Urinary bladder (tissue), 3 donors: ENCODE measurements at regions not wholly inside any gene's neighbourhood (a gene's known extent, or its start where the extent isn't known, plus 50 kb on each side); places are given as distances from the start of the nearest gene placed in this dataset.

Experiments
- DNase-seq: peaks from one replicate; pipeline ENCODE4 v3.0.0-alpha.2; 2015; ENCODE audit errors: extremely low spot score
- H3K27ac ChIP-seq: one replicate; pipeline ENCODE4 v1.5.1; 2013; ENCODE audit warnings: low read depth, mild to moderate bottlenecking, moderate library complexity
- H3K36me3 ChIP-seq: one replicate; pipeline ENCODE4 v1.6.1; 2013; ENCODE audit warnings: mild to moderate bottlenecking, moderate library complexity; ENCODE audit not compliant: insufficient read depth
- H3K4me1 ChIP-seq: one replicate; pipeline ENCODE4 v1.6.1; 2013; ENCODE audit warnings: mild to moderate bottlenecking, moderate library complexity; ENCODE audit not compliant: insufficient read depth
- H3K4me3 ChIP-seq: one replicate; pipeline ENCODE4 v1.5.1; 2013; ENCODE audit warnings: low read depth, low read length
- WGBS: extraction: QIAGEN DNeasy Blood & Tissue Kit; methylation state at CpG from one replicate; pipeline ENCODE4 v1.1.7; 2013; 5-methylcytosine and 5-hydroxymethylcytosine counted together
- donor health status: healthy with polysubstance abuse.
- donor health status: healthy.

GRCh38 chr7:35581605-35582210, 113.2 kb downstream of the HERPUD2 start:
- Histone ChIP-seq H3K4me3 (no peak overlapping the region), H3K27ac (no peak overlapping the region), H3K4me1 (no peaks in the 10 kb centered on the region), H3K36me3 (no peaks in the 10 kb centered on the region)
- no peak for DNase-seq
- WGBS: 87% methylated on average over 7 of the region's 7 CpGs

DNA sequence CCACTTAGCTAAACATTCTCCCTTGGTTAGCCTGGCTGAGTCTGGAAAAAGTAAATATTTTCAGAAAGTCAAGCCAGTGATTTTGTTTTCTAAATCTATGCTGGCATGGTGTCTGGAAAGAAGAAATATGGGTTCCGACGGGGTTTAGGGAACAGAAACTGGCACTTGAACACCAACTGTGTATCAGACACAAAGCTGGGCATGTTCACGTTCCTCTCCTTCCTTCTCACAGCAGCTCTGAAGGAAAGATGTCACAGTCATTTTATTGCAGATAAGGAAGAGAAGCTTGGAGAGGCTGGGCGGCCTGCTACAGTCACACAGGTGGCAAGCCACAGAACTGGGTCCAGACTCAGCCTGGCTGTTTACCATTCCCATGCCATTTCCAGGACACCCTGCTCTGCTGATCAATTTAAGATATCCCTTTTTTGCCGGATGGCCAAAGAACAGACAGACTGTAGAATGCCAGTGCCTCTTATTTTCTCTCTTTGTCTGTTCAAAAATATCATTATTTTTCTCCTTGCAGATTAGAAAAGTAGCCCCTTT, 118.8 kb downstream of the HERPUD2 start:
- H3K4me1 ChIP-seq: no peaks in the 10 kb centered on the region
- H3K36me3 ChIP-seq: no peaks in the 10 kb centered on the region
- no peak overlapping the region for H3K4me3 ChIP-seq
- no peak overlapping the region for H3K27ac ChIP-seq
- DNase-seq: no peak
- 45% methylated on average over 5 of the region's 5 CpGs for WGBS

GRCh38 chr7:35571611-35572240, 123.2 kb downstream of the HERPUD2 start:
- no peaks in the 10 kb centered on the region for H3K36me3 ChIP-seq
- H3K4me1 ChIP-seq: no peaks in the 10 kb centered on the region
- no peak overlapping the region for H3K27ac ChIP-seq
- WGBS: 83% methylated on average over 3 of the region's 3 CpGs
- no peak overlapping the region for H3K4me3 ChIP-seq
- no peak for DNase-seq

DNA sequence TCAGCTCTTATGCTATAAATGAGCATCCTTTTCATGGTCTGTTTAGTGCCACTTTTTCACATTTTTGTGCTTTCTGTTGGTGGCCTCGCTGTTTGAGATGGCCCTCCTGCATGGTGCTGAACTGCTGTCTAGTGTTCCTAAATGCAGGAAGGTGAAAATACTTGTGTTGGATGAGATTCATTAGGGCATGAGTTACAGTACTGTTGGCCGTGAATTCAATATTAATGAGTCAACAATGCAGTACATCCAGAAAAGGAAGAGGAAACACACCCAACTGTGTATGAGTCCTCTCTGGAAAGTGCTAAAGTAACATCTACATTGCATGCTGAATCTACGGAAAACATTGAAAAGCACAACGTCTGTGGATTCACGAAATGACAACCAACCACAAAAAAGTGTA, 124.0 kb downstream of the HERPUD2 start:
- no peaks in the 10 kb centered on the region for H3K4me1 ChIP-seq
- WGBS: 85% methylated on average over 5 of the region's 5 CpGs

GRCh38 chr7:35565927-35566326, 129.0 kb downstream of the HERPUD2 start:
- Histone ChIP-seq H3K4me3 (no peak overlapping the region), H3K36me3 (no peaks in the 10 kb centered on the region), H3K4me1 (no peaks in the 10 kb centered on the region), H3K27ac (no peak overlapping the region)
- WGBS: 52% methylated on average over 3 of the region's 3 CpGs
- no peak for DNase-seq

More for the DNA sequence above, 124.0 kb downstream of the HERPUD2 start:
- H3K4me3 ChIP-seq: no peak overlapping the region
- no peak overlapping the region for H3K27ac ChIP-seq
- DNase-seq: no peak
- H3K36me3 ChIP-seq: no peaks in the 10 kb centered on the region

DNA sequence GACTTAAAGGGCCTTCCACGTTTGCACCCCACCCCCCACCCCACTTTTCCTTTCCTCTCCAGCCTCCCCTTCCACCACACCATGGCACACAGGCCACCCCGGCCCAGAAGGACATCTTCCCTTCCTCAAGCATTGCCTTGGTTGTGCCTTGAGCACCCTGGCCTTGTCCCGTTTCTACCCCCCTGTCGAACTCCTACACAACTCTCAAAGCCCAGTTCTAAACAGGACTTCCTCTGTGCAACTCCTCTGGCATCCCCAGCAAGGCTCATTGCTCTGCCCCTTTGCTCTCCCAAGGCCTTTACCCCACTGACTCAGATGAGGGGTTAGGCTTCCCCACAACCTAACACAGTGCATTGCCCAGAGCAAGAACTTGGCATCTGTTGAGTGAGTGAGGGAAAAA, 136.1 kb downstream of the HERPUD2 start:
- Histone ChIP-seq H3K4me3 (no peak overlapping the region), H3K36me3 (no peaks in the 10 kb centered on the region), H3K27ac (no peak overlapping the region), H3K4me1 (no peaks in the 10 kb centered on the region)
- no peak for DNase-seq
- WGBS: 90% methylated on average over 4 of the region's 4 CpGs

- 71% methylated on average over 8 of the region's 8 CpGs for WGBS
- H3K36me3 ChIP-seq: no peaks in the 10 kb centered on the region
- no peak overlapping the region for H3K4me3 ChIP-seq
- no peak for DNase-seq
- H3K4me1 ChIP-seq: no peaks in the 10 kb centered on the region
- H3K27ac ChIP-seq: no peak overlapping the region
Observed at GRCh38 chr7:35556515-35557471, 138.1 kb downstream of the HERPUD2 start.

DNA sequence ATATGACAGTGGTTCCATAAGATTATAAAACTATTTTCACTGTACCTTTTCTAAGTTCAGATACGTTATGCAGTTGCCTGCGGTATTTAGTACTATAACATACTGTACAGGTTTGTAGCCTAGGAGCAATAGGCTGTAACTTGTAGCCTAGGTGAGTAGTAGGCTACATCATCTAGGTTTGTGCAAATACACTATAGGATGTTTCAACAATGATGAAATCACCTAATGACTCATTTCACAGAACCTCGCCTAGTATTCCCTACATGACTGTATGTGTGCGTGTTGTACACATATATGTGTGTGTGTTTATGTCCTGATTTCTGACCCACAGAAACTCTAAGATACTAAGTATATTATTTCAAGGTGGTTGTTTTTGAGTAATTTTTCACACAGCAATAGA, 139.0 kb downstream of the HERPUD2 start:
- no peak for DNase-seq
- Histone ChIP-seq H3K4me3 (no peak overlapping the region), H3K4me1 (no peaks in the 10 kb centered on the region), H3K27ac (no peak overlapping the region), H3K36me3 (no peaks in the 10 kb centered on the region)
- WGBS: 72% methylated on average over 4 of the region's 4 CpGs

GRCh38 chr7:35555386-35555785, 139.5 kb downstream of the HERPUD2 start:
- WGBS: 95% methylated on average over 5 of the region's 5 CpGs
- H3K4me1 ChIP-seq: no peaks in the 10 kb centered on the region
- no peak for DNase-seq
- no peaks in the 10 kb centered on the region for H3K36me3 ChIP-seq
- no peak overlapping the region for H3K4me3 ChIP-seq
- no peak overlapping the region for H3K27ac ChIP-seq

- H3K27ac ChIP-seq: no peak overlapping the region
- DNase-seq: no peak
- no peaks in the 10 kb centered on the region for H3K4me1 ChIP-seq
- WGBS: 55% methylated on average over 2 of the region's 2 CpGs
- no peaks in the 10 kb centered on the region for H3K36me3 ChIP-seq
- H3K4me3 ChIP-seq: no peak overlapping the region
Observed at GRCh38 chr7:35553519-35553918, 141.4 kb downstream of the HERPUD2 start.

DNA sequence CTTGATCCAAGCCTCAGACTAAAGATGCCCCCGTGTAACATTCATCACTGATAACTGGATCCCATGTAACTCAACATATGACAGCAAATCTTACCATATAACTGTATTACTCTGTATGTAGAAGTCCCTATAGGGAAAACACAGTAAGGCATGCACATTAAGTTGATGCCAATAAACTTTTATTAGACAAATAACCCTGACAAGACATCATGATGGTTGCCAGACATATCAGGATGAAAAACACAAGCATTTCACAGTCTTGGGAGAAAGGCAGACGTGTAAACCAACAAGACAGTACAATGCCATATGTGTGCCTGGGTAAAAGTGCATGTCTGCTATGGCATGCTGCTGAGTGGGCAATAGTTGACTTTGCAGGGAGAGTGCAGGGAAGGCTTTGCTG, 142.2 kb downstream of the HERPUD2 start:
- no peak overlapping the region for H3K27ac ChIP-seq
- WGBS: 45% methylated on average over 2 of the region's 2 CpGs
- no peaks in the 10 kb centered on the region for H3K36me3 ChIP-seq
- no peak for DNase-seq
- H3K4me3 ChIP-seq: no peak overlapping the region
- no peaks in the 10 kb centered on the region for H3K4me1 ChIP-seq

DNA sequence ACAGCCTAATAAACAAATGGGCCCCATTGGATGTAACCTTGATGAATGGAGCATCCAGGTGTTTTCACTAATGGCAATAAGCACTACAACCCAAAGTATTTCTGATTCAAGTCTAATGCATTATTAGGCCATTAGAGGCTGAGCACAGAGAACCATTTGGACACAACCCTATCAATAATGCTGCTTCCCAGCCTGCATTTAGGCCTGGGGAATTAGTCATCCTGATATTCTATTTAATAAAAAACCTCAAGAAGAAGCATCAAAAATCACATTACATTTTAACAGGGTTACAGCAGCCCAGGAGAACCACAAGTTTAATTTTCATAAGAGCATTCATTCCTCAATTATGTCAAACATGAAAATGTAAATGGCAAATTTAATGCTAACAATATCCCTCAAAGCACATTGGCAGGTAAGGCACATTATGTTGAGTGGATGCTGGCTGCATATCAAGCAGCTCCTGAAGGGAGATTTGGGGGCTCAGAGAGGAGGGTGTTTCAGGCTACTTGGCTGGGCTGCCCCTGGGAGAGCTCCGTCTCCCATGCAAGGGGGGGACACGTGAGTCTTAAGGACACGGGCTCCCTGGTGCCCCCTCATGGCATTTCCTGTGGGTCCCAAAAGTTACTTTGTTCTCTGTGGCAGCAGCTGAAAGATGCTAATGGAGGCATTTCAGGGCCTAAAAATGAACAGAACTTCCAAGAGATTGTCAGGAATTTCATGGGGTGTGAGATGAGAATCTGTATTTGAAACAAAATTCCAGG, 143.4 kb downstream of the HERPUD2 start:
- no peak overlapping the region for H3K27ac ChIP-seq
- H3K36me3 ChIP-seq: no peaks in the 10 kb centered on the region
- no peak for DNase-seq
- H3K4me3 ChIP-seq: no peak overlapping the region
- no peaks in the 10 kb centered on the region for H3K4me1 ChIP-seq
- 51% methylated on average over 3 of the region's 3 CpGs for WGBS

- no peak overlapping the region for H3K27ac ChIP-seq
- no peaks in the 10 kb centered on the region for H3K36me3 ChIP-seq
- DNase-seq: no peak
- H3K4me3 ChIP-seq: no peak overlapping the region
- H3K4me1 ChIP-seq: no peaks in the 10 kb centered on the region
- 81% methylated on average over 5 of the region's 5 CpGs for WGBS
Observed at GRCh38 chr7:35550831-35551230, 144.1 kb downstream of the HERPUD2 start.
